OCI-LY3 (cell line): ENCODE measurements at regions not wholly inside any gene's neighbourhood (a gene's known extent, or its start where the extent isn't known, plus 50 kb on each side); places are given as distances from the start of the nearest gene placed in this dataset.

Experiments
- H2AFZ ChIP-seq: fragments of 200-600, 300-600 bp; shearing (Covaris generic); 2 replicates; pipeline ENCODE4 v1.6.0; 2014; ENCODE audit warnings: antibody characterized with exemption, low read depth, low read length
- H3K27ac ChIP-seq: fragments of 200-600, 300-600 bp; sonication (generic); 2 replicates; pipeline ENCODE4 v1.5.1; 2014; ENCODE audit warnings: mild to moderate bottlenecking, low read length, moderate library complexity, mixed read lengths
- H3K27me3 ChIP-seq: fragments of 200-600, 300-600 bp; sonication (generic); 2 replicates; pipeline ENCODE4 v1.6.1; 2014; ENCODE audit warnings: low read depth, low read length, mixed read lengths
- H3K36me3 ChIP-seq: fragments of 200-600, 300-600 bp; sonication (generic); replicated peaks from 2 replicates; pipeline ENCODE3; 2014; ENCODE audit warnings: low read depth, low read length, mixed read lengths
- H3K4me1 ChIP-seq: fragments of 300-600, 200-600 bp; sonication (generic); 2 replicates; pipeline ENCODE4 v1.6.1; 2014; ENCODE audit warnings: low read length, mixed read lengths
- H3K4me2 ChIP-seq: fragments of 200-600, 300-600 bp; sonication (generic); 2 replicates; pipeline ENCODE4 v1.6.1; 2014; ENCODE audit warnings: low read length, mixed read lengths
- H3K4me3 ChIP-seq: fragments of 300-600, 200-600 bp; sonication (generic); 2 replicates; pipeline ENCODE4 v1.5.1; 2014; ENCODE audit warnings: antibody characterized with exemption, mild to moderate bottlenecking, low read length, moderate library complexity
- H3K79me2 ChIP-seq: fragments of 300-600, 200-600 bp; shearing (Covaris generic); 2 replicates; pipeline ENCODE4 v1.6.1; 2014; ENCODE audit warnings: mild to moderate bottlenecking, low read length, mixed read lengths
- H3K9ac ChIP-seq: fragments of 300-600, 200-600 bp; shearing (Covaris generic); 2 replicates; pipeline ENCODE4 v1.6.0; 2014; ENCODE audit warnings: mild to moderate bottlenecking, low read length, moderate library complexity
- H3K9me3 ChIP-seq: fragments of 200-600, 300-600 bp; shearing (Covaris generic); 2 replicates; pipeline ENCODE4 v1.6.1; 2014; ENCODE audit warnings: low read length, mixed read lengths; ENCODE audit not compliant: insufficient read depth
- H4K20me1 ChIP-seq: fragments of 200-600, 300-600 bp; sonication (generic); 2 replicates; pipeline ENCODE4 v1.6.1; 2016; ENCODE audit warnings: low read length, mixed read lengths; ENCODE audit not compliant: insufficient read depth
- EZH2phosphoT487 ChIP-seq: fragments of 200-600 bp; shearing (Covaris generic); IDR thresholded peaks from 2 replicates; pipeline ENCODE4 v1.6.1; 2018; ENCODE audit warnings: antibody characterized with exemption, mixed run types, low read depth
- TF ChIP-seq, protein P1 (sequence below): fragments of 200-600, 300-600 bp; sonication (generic); IDR thresholded peaks from 2 replicates; pipeline ENCODE4 v1.5.1; 2014; ENCODE audit warnings: antibody characterized with exemption, low read length, low read depth

DNA sequence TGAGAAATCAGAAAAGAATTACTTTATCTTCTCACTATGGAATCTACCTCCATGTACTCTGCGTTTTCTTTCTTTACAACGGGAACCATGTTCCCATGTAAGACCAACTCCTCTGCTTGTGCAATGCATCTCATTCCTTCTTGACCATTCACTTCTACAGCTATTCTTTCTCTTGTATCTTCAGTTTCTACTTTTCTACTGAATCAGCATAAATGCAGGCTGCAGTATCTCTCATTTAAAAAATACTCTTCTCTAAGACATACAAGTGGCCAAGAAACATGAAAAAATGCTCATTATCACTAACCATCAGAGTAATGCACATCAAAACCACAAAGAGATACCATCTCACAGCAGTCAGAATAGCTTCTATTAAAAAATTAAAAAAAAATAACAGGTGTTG is 74.1 kb upstream of the NANOGP8 start:
- Histone ChIP-seq H3K36me3 (no peaks in the 10 kb centered on the region), H3K4me2 (no peak overlapping the region), H4K20me1 (no peaks in the 10 kb centered on the region), H2AFZ (no peak overlapping the region), H3K4me1 (peaks cover 5% of the 10 kb centered on the region; the same call in 1 of the 2 replicates), H3K4me3 (no peak overlapping the region), H3K9me3 (no peaks in the 10 kb centered on the region), H3K9ac (no peak overlapping the region), H3K79me2 (no peaks in the 10 kb centered on the region), H3K27me3 (no peaks in the 10 kb centered on the region), H3K27ac (no peak overlapping the region)
- TF ChIP-seq, protein P1, sequence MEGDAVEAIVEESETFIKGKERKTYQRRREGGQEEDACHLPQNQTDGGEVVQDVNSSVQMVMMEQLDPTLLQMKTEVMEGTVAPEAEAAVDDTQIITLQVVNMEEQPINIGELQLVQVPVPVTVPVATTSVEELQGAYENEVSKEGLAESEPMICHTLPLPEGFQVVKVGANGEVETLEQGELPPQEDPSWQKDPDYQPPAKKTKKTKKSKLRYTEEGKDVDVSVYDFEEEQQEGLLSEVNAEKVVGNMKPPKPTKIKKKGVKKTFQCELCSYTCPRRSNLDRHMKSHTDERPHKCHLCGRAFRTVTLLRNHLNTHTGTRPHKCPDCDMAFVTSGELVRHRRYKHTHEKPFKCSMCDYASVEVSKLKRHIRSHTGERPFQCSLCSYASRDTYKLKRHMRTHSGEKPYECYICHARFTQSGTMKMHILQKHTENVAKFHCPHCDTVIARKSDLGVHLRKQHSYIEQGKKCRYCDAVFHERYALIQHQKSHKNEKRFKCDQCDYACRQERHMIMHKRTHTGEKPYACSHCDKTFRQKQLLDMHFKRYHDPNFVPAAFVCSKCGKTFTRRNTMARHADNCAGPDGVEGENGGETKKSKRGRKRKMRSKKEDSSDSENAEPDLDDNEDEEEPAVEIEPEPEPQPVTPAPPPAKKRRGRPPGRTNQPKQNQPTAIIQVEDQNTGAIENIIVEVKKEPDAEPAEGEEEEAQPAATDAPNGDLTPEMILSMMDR = no peak
- no peak for TF ChIP-seq EZH2phosphoT487

DNA sequence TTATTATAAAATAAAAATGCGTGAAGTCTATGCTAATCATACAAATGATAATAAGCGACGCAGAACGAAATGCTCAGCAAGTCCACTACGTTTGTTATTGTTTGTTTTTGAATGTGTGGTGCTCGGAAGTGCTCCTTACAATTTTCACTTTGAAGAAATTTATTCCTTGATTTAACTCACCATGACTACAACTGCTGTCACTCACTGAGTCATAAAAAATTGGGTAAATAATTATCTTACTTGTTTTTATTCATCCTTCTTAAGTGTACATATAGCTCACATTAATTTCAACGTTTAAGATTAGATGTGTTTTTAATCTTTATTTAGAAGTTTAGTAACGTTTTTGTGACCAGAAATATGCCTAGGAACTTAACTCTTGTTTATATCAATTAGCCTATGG is 66.7 kb upstream of the NANOGP8 start:
- Histone ChIP-seq H2AFZ (no peak overlapping the region), H3K27ac (no peak overlapping the region)
- TF ChIP-seq EZH2phosphoT487 = no peak
- TF ChIP-seq, protein P1 = no peak

DNA sequence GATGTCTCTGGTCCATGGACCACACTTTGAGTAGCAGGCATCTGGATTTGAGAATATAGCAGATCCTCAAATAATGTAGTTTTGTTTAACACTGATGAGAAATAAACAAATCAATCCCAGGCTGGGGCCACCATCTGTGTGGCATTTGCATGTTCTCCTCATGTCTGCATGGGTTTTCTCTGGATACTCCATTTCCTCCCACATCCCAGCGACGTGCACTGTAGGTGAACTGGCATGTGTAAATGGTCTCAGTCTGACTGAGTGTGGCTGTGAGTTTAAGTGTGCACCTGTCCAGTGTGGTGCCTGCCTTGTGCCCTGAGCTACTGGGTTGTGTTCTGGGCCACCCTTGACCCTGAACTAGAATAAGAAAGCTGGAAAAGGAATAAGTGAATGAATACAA is 66.3 kb upstream of the NANOGP8 start:
- Histone ChIP-seq H3K9ac (no peak overlapping the region), H4K20me1 (no peaks in the 10 kb centered on the region), H3K36me3 (no peaks in the 10 kb centered on the region), H3K27me3 (no peaks in the 10 kb centered on the region), H3K79me2 (no peaks in the 10 kb centered on the region), H3K27ac (no peak overlapping the region), H3K4me3 (no peak overlapping the region), H3K4me2 (no peak overlapping the region), H3K9me3 (no peaks in the 10 kb centered on the region), H2AFZ (no peak overlapping the region), H3K4me1 (no peaks in the 10 kb centered on the region)
- TF ChIP-seq, protein P1 = no peak
- no peak for TF ChIP-seq EZH2phosphoT487

More for the DNA sequence above, 66.7 kb upstream of the NANOGP8 start:
- Histone ChIP-seq H3K4me2 (no peak overlapping the region), H3K79me2 (no peaks in the 10 kb centered on the region), H4K20me1 (no peaks in the 10 kb centered on the region), H3K9ac (no peak overlapping the region), H3K4me3 (no peak overlapping the region), H3K9me3 (no peaks in the 10 kb centered on the region), H3K36me3 (no peaks in the 10 kb centered on the region), H3K27me3 (no peaks in the 10 kb centered on the region), H3K4me1 (peaks cover 4% of the 10 kb centered on the region; the same call in 1 of the 2 replicates)

DNA sequence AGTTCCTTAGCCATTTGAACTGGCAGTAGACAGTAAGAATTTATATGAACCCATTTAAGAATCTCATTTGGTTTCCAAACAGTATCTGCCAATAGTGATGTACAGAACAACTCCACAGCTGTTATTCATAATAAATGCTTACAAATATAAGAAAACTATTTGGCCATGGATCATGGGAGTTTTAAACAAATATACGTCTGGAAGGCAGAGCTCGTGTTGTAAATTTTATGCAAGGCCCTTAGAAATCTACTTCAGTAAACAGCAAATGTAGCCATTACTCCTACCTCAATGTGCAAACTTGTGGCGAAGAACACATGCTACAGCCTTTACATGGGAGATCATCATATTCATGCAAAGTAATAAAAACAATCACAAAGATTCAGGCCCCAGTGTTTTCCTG is 65.3 kb upstream of the NANOGP8 start:
- no peaks in the 10 kb centered on the region for H3K4me1 ChIP-seq
- no peaks in the 10 kb centered on the region for H3K36me3 ChIP-seq
- H3K9ac ChIP-seq = no peak overlapping the region
- no peak overlapping the region for H2AFZ ChIP-seq
- H3K79me2 ChIP-seq = no peaks in the 10 kb centered on the region
- H3K27me3 ChIP-seq = no peaks in the 10 kb centered on the region
- H3K27ac ChIP-seq = no peak overlapping the region
- no peak overlapping the region for H3K4me2 ChIP-seq
- no peak overlapping the region for H3K4me3 ChIP-seq
- no peaks in the 10 kb centered on the region for H4K20me1 ChIP-seq
- no peak for TF ChIP-seq EZH2phosphoT487
- TF ChIP-seq, protein P1 = no peak
- H3K9me3 ChIP-seq = no peaks in the 10 kb centered on the region
